Spinal cord (tissue), 9 donors: ENCODE measurements at regions not wholly inside any gene's neighbourhood (a gene's known extent, or its start where the extent isn't known, plus 50 kb on each side); places are given as distances from the start of the nearest gene placed in this dataset.

ENCODE experiments used
- DNase-seq, 6 donors: peaks; one replicate each; pipeline versions ENCODE4 v3.0.0 to v3.0.0-alpha.2; 2013 to 2015; ENCODE audit warnings: low spot score in 6 of 6, low read depth in 4 of 6
- H3K27ac ChIP-seq: one replicate; pipeline ENCODE4 v1.5.1; 2013; ENCODE audit warnings: low read depth, low read length, control low read depth
- H3K27me3 ChIP-seq: one replicate; pipeline ENCODE4 v1.6.1; 2013; ENCODE audit warnings: low read length; ENCODE audit not compliant: control insufficient read depth, insufficient read depth
- H3K36me3 ChIP-seq: one replicate; pipeline ENCODE4 v1.6.1; 2013; ENCODE audit warnings: low read length; ENCODE audit not compliant: control insufficient read depth, insufficient read depth
- H3K4me1 ChIP-seq: one replicate; pipeline ENCODE4 v1.6.1; 2013; ENCODE audit warnings: low read length; ENCODE audit not compliant: control insufficient read depth, insufficient read depth
- H3K4me3 ChIP-seq: one replicate; pipeline ENCODE4 v1.5.1; 2013; ENCODE audit warnings: low read depth, low read length, control low read depth
- H3K9me3 ChIP-seq: one replicate; pipeline ENCODE4 v1.6.1; 2013; ENCODE audit warnings: low read length; ENCODE audit not compliant: control insufficient read depth, insufficient read depth
- WGBS: methylation state at CpG from one replicate; pipeline ENCODE4 v1.1.5; 2013; ENCODE audit warnings: missing lambda C conversion rate; ENCODE audit not compliant: insufficient coverage; 5-methylcytosine and 5-hydroxymethylcytosine counted together
- donor health status: healthy.

- Histone ChIP-seq H3K27me3 (no peaks in the 10 kb centered on the region), H3K9me3 (no peaks in the 10 kb centered on the region), H3K27ac (no peak overlapping the region), H3K36me3 (no peaks in the 10 kb centered on the region), H3K4me1 (no peaks in the 10 kb centered on the region), H3K4me3 (no peak overlapping the region)
- DNase-seq: no peak
- no CpG with 5 or more reads among the region's 1 CpG for whole genome bisulfite sequencing
Measured at GRCh38 chr1:217009376-217009775, 286.1 kb upstream of the ESRRG start.

- Histone ChIP-seq H3K27ac (no peak overlapping the region), H3K36me3 (no peaks in the 10 kb centered on the region), H3K9me3 (no peaks in the 10 kb centered on the region), H3K4me1 (no peaks in the 10 kb centered on the region), H3K27me3 (no peaks in the 10 kb centered on the region), H3K4me3 (no peak overlapping the region)
- 0% methylated on average over 1 of the region's 4 CpGs for WGBS
- no peak for DNase-seq
Measured at GRCh38 chr1:217004776-217005436, 281.7 kb upstream of the ESRRG start.

GRCh38 chr1:217003355-217003754 lies 280.1 kb upstream of the ESRRG start:
- Histone ChIP-seq H3K9me3 (no peaks in the 10 kb centered on the region), H3K4me1 (no peaks in the 10 kb centered on the region), H3K36me3 (no peaks in the 10 kb centered on the region), H3K27me3 (no peaks in the 10 kb centered on the region), H3K27ac (no peak overlapping the region), H3K4me3 (no peak overlapping the region)
- WGBS: no CpG with 5 or more reads among the region's 1 CpG
- no peak for DNase-seq

- H3K4me1 ChIP-seq: no peaks in the 10 kb centered on the region
- H3K27me3 ChIP-seq: no peaks in the 10 kb centered on the region
- H3K4me3 ChIP-seq: no peak overlapping the region
- H3K36me3 ChIP-seq: no peaks in the 10 kb centered on the region
- H3K9me3 ChIP-seq: no peaks in the 10 kb centered on the region
- H3K27ac ChIP-seq: no peak overlapping the region
- DNase-seq: no peak
- WGBS: no CpG with 5 or more reads among the region's 1 CpG
Measured at GRCh38 chr1:216997831-216998230, 274.6 kb upstream of the ESRRG start.

GRCh38 chr1:216997069-216997468 lies 273.8 kb upstream of the ESRRG start:
- 34% methylated on average over 2 of the region's 3 CpGs for WGBS
- Histone ChIP-seq H3K4me3 (no peak overlapping the region), H3K4me1 (no peaks in the 10 kb centered on the region), H3K27me3 (no peaks in the 10 kb centered on the region), H3K36me3 (no peaks in the 10 kb centered on the region), H3K9me3 (no peaks in the 10 kb centered on the region), H3K27ac (no peak overlapping the region)
- DNase-seq: peak in 2 of 6 donors; percentile 13 to 57

- Histone ChIP-seq H3K4me1 (no peaks in the 10 kb centered on the region), H3K27ac (no peak overlapping the region), H3K27me3 (no peaks in the 10 kb centered on the region), H3K36me3 (no peaks in the 10 kb centered on the region), H3K4me3 (no peak overlapping the region), H3K9me3 (no peaks in the 10 kb centered on the region)
- WGBS: 40% methylated on average over 1 of the region's 1 CpG
- no peak for DNase-seq
Measured at GRCh38 chr1:216984536-216984935, 261.3 kb upstream of the ESRRG start.

- no peak overlapping the region for H3K4me3 ChIP-seq
- H3K27me3 ChIP-seq: no peaks in the 10 kb centered on the region
- WGBS: 69% methylated on average over 2 of the region's 6 CpGs
- no peak for DNase-seq
- H3K36me3 ChIP-seq: no peaks in the 10 kb centered on the region
- no peak overlapping the region for H3K27ac ChIP-seq
- H3K9me3 ChIP-seq: no peaks in the 10 kb centered on the region
- H3K4me1 ChIP-seq: no peaks in the 10 kb centered on the region
Measured at GRCh38 chr1:216983823-216984222, 260.6 kb upstream of the ESRRG start.

- no CpG with 5 or more reads among the region's 3 CpGs for whole genome bisulfite sequencing
- DNase-seq: no peak
- Histone ChIP-seq H3K27ac (no peak overlapping the region), H3K4me1 (no peaks in the 10 kb centered on the region), H3K9me3 (no peaks in the 10 kb centered on the region), H3K27me3 (no peaks in the 10 kb centered on the region), H3K4me3 (no peak overlapping the region), H3K36me3 (no peaks in the 10 kb centered on the region)
Measured at GRCh38 chr1:216961516-216961915, 238.3 kb upstream of the ESRRG start.

- Histone ChIP-seq H3K27me3 (no peaks in the 10 kb centered on the region), H3K9me3 (no peaks in the 10 kb centered on the region), H3K4me1 (no peaks in the 10 kb centered on the region), H3K4me3 (no peak overlapping the region), H3K27ac (no peak overlapping the region), H3K36me3 (no peaks in the 10 kb centered on the region)
- DNase-seq: no peak
Measured at GRCh38 chr1:216960716-216961115, 237.5 kb upstream of the ESRRG start.

- Histone ChIP-seq H3K27ac (no peak overlapping the region), H3K36me3 (no peaks in the 10 kb centered on the region), H3K4me1 (no peaks in the 10 kb centered on the region), H3K9me3 (no peaks in the 10 kb centered on the region), H3K4me3 (no peak overlapping the region), H3K27me3 (no peaks in the 10 kb centered on the region)
- 75% methylated on average over 3 of the region's 4 CpGs for WGBS
- no peak for DNase-seq
Measured at GRCh38 chr1:216958569-216958968, 235.3 kb upstream of the ESRRG start.
